ENCODE measurements at regions not wholly inside any gene's neighbourhood (a gene's known extent, or its start where the extent isn't known, plus 50 kb on each side); places are given as distances from the start of the nearest gene placed in this dataset.

DNA sequence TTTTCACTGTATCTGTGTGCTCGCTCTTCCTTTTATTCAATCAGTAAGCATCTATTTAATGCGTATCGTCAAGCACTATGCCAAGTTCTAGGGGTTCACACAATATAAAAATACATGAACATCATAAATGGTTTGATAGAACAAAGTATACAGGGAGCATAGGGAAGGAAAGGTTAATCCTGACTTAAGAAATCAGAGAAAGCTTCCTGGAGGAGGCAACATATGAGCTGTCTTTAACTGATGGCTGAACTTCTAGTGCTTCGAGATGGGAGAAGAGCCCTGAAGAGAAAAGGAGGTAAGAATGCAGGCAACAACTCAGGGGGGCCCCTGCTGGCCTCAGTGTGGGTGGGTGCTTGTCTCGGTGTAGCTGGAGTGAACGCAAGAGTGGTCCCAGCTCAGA is 63.6 kb upstream of the GALNT2 start:
- TF ChIP-seq, protein P1, sequence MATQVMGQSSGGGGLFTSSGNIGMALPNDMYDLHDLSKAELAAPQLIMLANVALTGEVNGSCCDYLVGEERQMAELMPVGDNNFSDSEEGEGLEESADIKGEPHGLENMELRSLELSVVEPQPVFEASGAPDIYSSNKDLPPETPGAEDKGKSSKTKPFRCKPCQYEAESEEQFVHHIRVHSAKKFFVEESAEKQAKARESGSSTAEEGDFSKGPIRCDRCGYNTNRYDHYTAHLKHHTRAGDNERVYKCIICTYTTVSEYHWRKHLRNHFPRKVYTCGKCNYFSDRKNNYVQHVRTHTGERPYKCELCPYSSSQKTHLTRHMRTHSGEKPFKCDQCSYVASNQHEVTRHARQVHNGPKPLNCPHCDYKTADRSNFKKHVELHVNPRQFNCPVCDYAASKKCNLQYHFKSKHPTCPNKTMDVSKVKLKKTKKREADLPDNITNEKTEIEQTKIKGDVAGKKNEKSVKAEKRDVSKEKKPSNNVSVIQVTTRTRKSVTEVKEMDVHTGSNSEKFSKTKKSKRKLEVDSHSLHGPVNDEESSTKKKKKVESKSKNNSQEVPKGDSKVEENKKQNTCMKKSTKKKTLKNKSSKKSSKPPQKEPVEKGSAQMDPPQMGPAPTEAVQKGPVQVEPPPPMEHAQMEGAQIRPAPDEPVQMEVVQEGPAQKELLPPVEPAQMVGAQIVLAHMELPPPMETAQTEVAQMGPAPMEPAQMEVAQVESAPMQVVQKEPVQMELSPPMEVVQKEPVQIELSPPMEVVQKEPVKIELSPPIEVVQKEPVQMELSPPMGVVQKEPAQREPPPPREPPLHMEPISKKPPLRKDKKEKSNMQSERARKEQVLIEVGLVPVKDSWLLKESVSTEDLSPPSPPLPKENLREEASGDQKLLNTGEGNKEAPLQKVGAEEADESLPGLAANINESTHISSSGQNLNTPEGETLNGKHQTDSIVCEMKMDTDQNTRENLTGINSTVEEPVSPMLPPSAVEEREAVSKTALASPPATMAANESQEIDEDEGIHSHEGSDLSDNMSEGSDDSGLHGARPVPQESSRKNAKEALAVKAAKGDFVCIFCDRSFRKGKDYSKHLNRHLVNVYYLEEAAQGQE (IDR thresholded peaks at IDR 0.05) = no peak
- TF ChIP-seq, protein P2, sequence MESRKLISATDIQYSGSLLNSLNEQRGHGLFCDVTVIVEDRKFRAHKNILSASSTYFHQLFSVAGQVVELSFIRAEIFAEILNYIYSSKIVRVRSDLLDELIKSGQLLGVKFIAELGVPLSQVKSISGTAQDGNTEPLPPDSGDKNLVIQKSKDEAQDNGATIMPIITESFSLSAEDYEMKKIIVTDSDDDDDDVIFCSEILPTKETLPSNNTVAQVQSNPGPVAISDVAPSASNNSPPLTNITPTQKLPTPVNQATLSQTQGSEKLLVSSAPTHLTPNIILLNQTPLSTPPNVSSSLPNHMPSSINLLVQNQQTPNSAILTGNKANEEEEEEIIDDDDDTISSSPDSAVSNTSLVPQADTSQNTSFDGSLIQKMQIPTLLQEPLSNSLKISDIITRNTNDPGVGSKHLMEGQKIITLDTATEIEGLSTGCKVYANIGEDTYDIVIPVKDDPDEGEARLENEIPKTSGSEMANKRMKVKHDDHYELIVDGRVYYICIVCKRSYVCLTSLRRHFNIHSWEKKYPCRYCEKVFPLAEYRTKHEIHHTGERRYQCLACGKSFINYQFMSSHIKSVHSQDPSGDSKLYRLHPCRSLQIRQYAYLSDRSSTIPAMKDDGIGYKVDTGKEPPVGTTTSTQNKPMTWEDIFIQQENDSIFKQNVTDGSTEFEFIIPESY (IDR thresholded peaks at IDR 0.05) = no peak
- TF ChIP-seq, protein P3, sequence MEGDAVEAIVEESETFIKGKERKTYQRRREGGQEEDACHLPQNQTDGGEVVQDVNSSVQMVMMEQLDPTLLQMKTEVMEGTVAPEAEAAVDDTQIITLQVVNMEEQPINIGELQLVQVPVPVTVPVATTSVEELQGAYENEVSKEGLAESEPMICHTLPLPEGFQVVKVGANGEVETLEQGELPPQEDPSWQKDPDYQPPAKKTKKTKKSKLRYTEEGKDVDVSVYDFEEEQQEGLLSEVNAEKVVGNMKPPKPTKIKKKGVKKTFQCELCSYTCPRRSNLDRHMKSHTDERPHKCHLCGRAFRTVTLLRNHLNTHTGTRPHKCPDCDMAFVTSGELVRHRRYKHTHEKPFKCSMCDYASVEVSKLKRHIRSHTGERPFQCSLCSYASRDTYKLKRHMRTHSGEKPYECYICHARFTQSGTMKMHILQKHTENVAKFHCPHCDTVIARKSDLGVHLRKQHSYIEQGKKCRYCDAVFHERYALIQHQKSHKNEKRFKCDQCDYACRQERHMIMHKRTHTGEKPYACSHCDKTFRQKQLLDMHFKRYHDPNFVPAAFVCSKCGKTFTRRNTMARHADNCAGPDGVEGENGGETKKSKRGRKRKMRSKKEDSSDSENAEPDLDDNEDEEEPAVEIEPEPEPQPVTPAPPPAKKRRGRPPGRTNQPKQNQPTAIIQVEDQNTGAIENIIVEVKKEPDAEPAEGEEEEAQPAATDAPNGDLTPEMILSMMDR (IDR thresholded peaks at IDR 0.05; ENCODE audit: low read depth, low read length, missing input control) = no peak
- TF ChIP-seq FOXA1 (IDR thresholded peaks at IDR 0.05) (no peak), JUND (IDR thresholded peaks at IDR 0.05) (no peak)
- TF ChIP-seq, protein P4, sequence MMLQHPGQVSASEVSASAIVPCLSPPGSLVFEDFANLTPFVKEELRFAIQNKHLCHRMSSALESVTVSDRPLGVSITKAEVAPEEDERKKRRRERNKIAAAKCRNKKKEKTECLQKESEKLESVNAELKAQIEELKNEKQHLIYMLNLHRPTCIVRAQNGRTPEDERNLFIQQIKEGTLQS (IDR thresholded peaks at IDR 0.05) = no peak

All from liver (tissue), 3 donors.